CD14-positive monocyte (primary cell): ENCODE measurements at regions not wholly inside any gene's neighbourhood (a gene's known extent, or its start where the extent isn't known, plus 50 kb on each side); places are given as distances from the start of the nearest gene placed in this dataset.

ENCODE experiments used
- DNase-seq, 3 donors: peaks; one replicate each; pipeline ENCODE4 v3.0.0-alpha.2; 2011 to 2022
- H2AFZ ChIP-seq: 2 replicates; pipeline ENCODE4 v1.6.0; 2012; ENCODE audit warnings: mild to moderate bottlenecking, low read depth, low read length, inconsistent platforms; ENCODE audit not compliant: insufficient read depth, poor library complexity, severe bottlenecking
- H3K27ac ChIP-seq, 2 donors: 1 replicate in 1 of 2; 2 replicates in 1 of 2; pipeline ENCODE4 v1.5.1; 2012 to 2013; ENCODE audit warnings: low read length in 2 of 2, control low read depth in 1 of 2, inconsistent platforms in 1 of 2, low read depth in 1 of 2, mild to moderate bottlenecking in 1 of 2
- H3K27me3 ChIP-seq, 2 donors: one replicate each; pipeline versions ENCODE4 v1.6.0 to v1.6.1; 2011 to 2013; ENCODE audit warnings: low read length in 2 of 2; ENCODE audit not compliant: control insufficient read depth in 2 of 2, insufficient read depth in 2 of 2
- H3K36me3 ChIP-seq, 2 donors: replicated peaks in 1 of 2; 1 replicate in 1 of 2; 2 replicates in 1 of 2; pipeline versions ENCODE4 v1.5.1 to v1.6.1; 2012 to 2013; ENCODE audit warnings: low read length in 2 of 2, control low read depth in 1 of 2, inconsistent platforms in 1 of 2, mild to moderate bottlenecking in 1 of 2; ENCODE audit not compliant: insufficient read depth in 2 of 2, control insufficient read depth in 1 of 2
- H3K4me1 ChIP-seq, 2 donors: 1 replicate in 1 of 2; 2 replicates in 1 of 2; pipeline versions ENCODE4 v1.5.1 to v1.6.1; 2012 to 2013; ENCODE audit warnings: low read length in 2 of 2, control low read depth in 1 of 2, inconsistent platforms in 1 of 2, mild to moderate bottlenecking in 1 of 2, moderate library complexity in 1 of 2; ENCODE audit not compliant: insufficient read depth in 2 of 2, control insufficient read depth in 1 of 2
- H3K4me2 ChIP-seq: replicated peaks from 2 replicates; pipeline ENCODE3; 2012; ENCODE audit warnings: low read length, moderate library complexity, mild to moderate bottlenecking; ENCODE audit not compliant: poor library complexity, severe bottlenecking; ENCODE audit errors: extremely low read depth
- H3K4me3 ChIP-seq, 3 experiments: fragments of 200-600 bp in 1 of 3; sonication (generic) in 1 of 3; replicated peaks in 1 of 3; 1 replicate in 2 of 3; 2 replicates in 1 of 3; pipeline ENCODE4 v1.5.1; 2011 to 2013; ENCODE audit warnings: low read length in 3 of 3, mild to moderate bottlenecking in 3 of 3, control low read depth in 2 of 3, low read depth in 2 of 3, inconsistent platforms in 1 of 3, moderate library complexity in 1 of 3
- H3K79me2 ChIP-seq: 2 replicates; pipeline ENCODE4 v1.6.0; 2012; ENCODE audit warnings: mild to moderate bottlenecking, control low read depth, inconsistent platforms, low read length, moderate library complexity; ENCODE audit not compliant: insufficient read depth
- H3K9ac ChIP-seq: 2 replicates; pipeline ENCODE4 v1.6.0; 2017; ENCODE audit warnings: low read length, mild to moderate bottlenecking; ENCODE audit not compliant: insufficient read depth, poor library complexity, severe bottlenecking
- H3K9me3 ChIP-seq, 2 donors: replicated peaks in 1 of 2; 1 replicate in 1 of 2; 2 replicates in 1 of 2; pipeline versions ENCODE4 v1.5.1 to v1.6.1; 2012 to 2013; ENCODE audit warnings: low read length in 2 of 2, control low read depth in 1 of 2; ENCODE audit not compliant: control insufficient read depth in 1 of 2, insufficient read depth in 1 of 2
- H4K20me1 ChIP-seq: 2 replicates; pipeline ENCODE4 v1.6.0; 2012; ENCODE audit warnings: mild to moderate bottlenecking, low read length, control low read depth, moderate library complexity; ENCODE audit not compliant: insufficient read depth
- H3K27ac Mint-ChIP-seq, 7 donors: one replicate each; pipeline ENCODE4 v1.8.0; 2020; ENCODE audit warnings: mild to moderate bottlenecking in 7 of 7, mixed read lengths in 7 of 7, moderate library complexity in 6 of 7, inconsistent platforms in 2 of 7
- H3K27me3 Mint-ChIP-seq, 3 donors: one replicate each; pipeline ENCODE4 v1.8.0; 2021 to 2022; ENCODE audit warnings: low read depth in 3 of 3, mild to moderate bottlenecking in 3 of 3, mixed read lengths in 3 of 3, moderate library complexity in 3 of 3, inconsistent platforms in 1 of 3
- H3K36me3 Mint-ChIP-seq, 2 donors: one replicate each; pipeline ENCODE4 v1.8.0; 2020; ENCODE audit warnings: mixed read lengths in 2 of 2, inconsistent platforms in 1 of 2, mild to moderate bottlenecking in 1 of 2
- H3K4me1 Mint-ChIP-seq: one replicate; pipeline ENCODE4 v1.8.0; 2020; ENCODE audit warnings: mild to moderate bottlenecking, mixed read lengths
- H3K4me3 Mint-ChIP-seq, 2 donors: one replicate each; pipeline ENCODE4 v1.8.0; 2020; ENCODE audit warnings: mild to moderate bottlenecking in 2 of 2, mixed read lengths in 2 of 2, moderate library complexity in 1 of 2
- H3K9me3 Mint-ChIP-seq, 7 donors: one replicate each; pipeline ENCODE4 v1.8.0; 2020 to 2022; ENCODE audit warnings: mixed read lengths in 7 of 7, mild to moderate bottlenecking in 6 of 7, moderate library complexity in 6 of 7, inconsistent platforms in 2 of 7
- WGBS: methylation state at CpG from one replicate; pipeline ENCODE4 v1.1.5; 2013; ENCODE audit warnings: missing lambda C conversion rate; ENCODE audit not compliant: insufficient coverage; 5-methylcytosine and 5-hydroxymethylcytosine counted together
- intact Hi-C, 2 donors: fragments of 100-400 bp; cut with micrococcal nuclease; formaldehyde crosslinking; loops; one replicate each; pipeline versions ENCODE4 v1.15.0 to v1.15.1; 2023
- TF ChIP-seq, protein P1 (sequence below): fragments of 200-600 bp; IDR thresholded peaks from one replicate; pipeline ENCODE4 v1.8.0; 2022; ENCODE audit warnings: antibody characterized with exemption, mild to moderate bottlenecking

DNA sequence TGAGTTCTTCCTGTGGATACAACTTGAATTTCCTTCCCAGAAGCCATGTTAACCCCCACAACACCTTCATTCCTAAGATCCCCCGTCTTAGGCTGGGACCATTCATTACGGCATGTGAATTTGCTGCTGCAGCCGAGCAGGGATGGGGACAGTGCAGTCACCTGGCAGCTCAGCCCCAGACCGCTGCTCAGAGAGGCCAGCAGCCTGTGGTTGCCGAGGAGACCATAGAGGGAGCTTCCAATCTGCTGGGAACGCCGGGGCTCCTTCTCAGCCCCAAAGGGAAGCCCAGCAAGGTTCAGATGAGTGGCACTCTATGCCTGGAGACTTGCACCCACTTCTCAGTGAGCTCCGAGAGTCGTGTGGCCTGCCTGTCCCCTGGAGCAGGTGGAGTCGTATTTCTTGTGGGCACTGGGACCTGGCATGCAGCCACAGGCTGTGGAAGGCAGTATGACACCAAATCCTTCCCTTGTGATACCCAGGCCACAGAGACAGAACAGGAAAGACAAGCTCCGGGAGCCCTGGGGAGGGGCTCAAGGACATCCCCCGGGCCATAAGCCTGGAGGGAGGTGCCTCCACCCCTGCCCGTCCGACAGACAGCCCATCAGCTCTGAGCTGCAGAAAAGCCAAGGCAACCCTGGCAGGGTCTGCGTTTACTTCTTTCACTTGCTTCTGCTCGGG is 167.3 kb downstream of the FAM43A start:
- Mint-ChIP-seq H3K4me3 (no peak overlapping the region), H3K4me1 (peaks cover 21% of the 10 kb centered on the region), H3K36me3 (no peaks in the 10 kb centered on the region), H3K27me3 (peaks cover 0 to 5% (median 3%) of the 10 kb centered on the region in 3 donors), H3K27ac (peak overlapping the region in 1 of 7 donors; percentile 42), H3K9me3 (peaks cover 0 to 2% (median 0%) of the 10 kb centered on the region in 7 donors)
- no peak for DNase-seq
- H3K4me3 ChIP-seq = no peak overlapping the region
- no peaks in the 10 kb centered on the region for H4K20me1 ChIP-seq
- no peaks in the 10 kb centered on the region for H3K79me2 ChIP-seq
- H3K27ac ChIP-seq = no peak overlapping the region
- 55% methylated on average over 12 of the region's 16 CpGs for WGBS
- H3K4me2 ChIP-seq = no peak overlapping the region
- no peak overlapping the region for H2AFZ ChIP-seq
- H3K27me3 ChIP-seq = no peaks in the 10 kb centered on the region
- H3K9me3 ChIP-seq = no peaks in the 10 kb centered on the region
- H3K4me1 ChIP-seq = peaks cover 17 to 19% of the 10 kb centered on the region in 2 donors
- H3K36me3 ChIP-seq = no peaks in the 10 kb centered on the region
- H3K9ac ChIP-seq = no peak overlapping the region
- TF ChIP-seq, protein P1, sequence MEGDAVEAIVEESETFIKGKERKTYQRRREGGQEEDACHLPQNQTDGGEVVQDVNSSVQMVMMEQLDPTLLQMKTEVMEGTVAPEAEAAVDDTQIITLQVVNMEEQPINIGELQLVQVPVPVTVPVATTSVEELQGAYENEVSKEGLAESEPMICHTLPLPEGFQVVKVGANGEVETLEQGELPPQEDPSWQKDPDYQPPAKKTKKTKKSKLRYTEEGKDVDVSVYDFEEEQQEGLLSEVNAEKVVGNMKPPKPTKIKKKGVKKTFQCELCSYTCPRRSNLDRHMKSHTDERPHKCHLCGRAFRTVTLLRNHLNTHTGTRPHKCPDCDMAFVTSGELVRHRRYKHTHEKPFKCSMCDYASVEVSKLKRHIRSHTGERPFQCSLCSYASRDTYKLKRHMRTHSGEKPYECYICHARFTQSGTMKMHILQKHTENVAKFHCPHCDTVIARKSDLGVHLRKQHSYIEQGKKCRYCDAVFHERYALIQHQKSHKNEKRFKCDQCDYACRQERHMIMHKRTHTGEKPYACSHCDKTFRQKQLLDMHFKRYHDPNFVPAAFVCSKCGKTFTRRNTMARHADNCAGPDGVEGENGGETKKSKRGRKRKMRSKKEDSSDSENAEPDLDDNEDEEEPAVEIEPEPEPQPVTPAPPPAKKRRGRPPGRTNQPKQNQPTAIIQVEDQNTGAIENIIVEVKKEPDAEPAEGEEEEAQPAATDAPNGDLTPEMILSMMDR = no peak
- intact Hi-C loops = loop anchor here in 1 of 2 donors (10.0 kb wide), 1 partner anchor 168 kb away; the partner anchor contains the start of gene FAM43A

DNA sequence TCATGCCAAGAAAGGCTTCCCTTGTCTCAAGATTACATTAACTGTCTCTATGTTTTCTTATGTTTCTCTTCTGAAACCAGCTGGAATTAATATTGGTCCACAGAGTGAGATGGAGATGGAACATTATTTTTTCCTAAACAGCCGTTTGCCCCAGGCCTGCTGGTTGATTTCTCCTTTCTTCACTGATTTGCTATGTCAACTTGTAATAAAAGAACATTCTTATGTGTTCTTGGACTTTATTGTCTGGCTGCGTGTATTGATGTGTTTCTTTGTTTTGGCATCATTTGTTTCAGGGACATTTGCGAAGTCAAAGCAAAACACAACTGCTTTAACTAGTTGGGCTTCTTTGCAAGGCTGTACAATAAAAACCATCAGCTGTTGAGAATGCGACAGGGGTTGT is 168.5 kb downstream of the FAM43A start:
- no peak overlapping the region for H3K9ac ChIP-seq
- no peaks in the 10 kb centered on the region for H3K27me3 ChIP-seq
- intact Hi-C loops = loop anchor here in 1 of 2 donors (10.0 kb wide), 1 partner anchor 169 kb away; the partner anchor contains the start of gene FAM43A
- peak overlapping the region in 3 of 7 donors; percentile 33 to 72 (median 66) for H3K27ac Mint-ChIP-seq
- WGBS = 100% methylated on average over 1 of the region's 4 CpGs
- H3K27ac ChIP-seq = no peak overlapping the region
- H3K4me1 Mint-ChIP-seq = peaks cover 21% of the 10 kb centered on the region
- no peaks in the 10 kb centered on the region for H4K20me1 ChIP-seq
- H3K4me3 ChIP-seq = no peak overlapping the region
- no peaks in the 10 kb centered on the region for H3K36me3 ChIP-seq
- H3K9me3 ChIP-seq = no peaks in the 10 kb centered on the region
- no peaks in the 10 kb centered on the region for H3K79me2 ChIP-seq
- peaks cover 17 to 19% of the 10 kb centered on the region in 2 donors for H3K4me1 ChIP-seq
- DNase-seq = no peak
- peaks cover 0 to 2% (median 0%) of the 10 kb centered on the region in 7 donors for H3K9me3 Mint-ChIP-seq
- no peak overlapping the region for H2AFZ ChIP-seq
- TF ChIP-seq, protein P1 = no peak
- peak overlapping the region; percentile 36 for H3K4me2 ChIP-seq
- peaks cover 0 to 5% (median 3%) of the 10 kb centered on the region in 3 donors for H3K27me3 Mint-ChIP-seq
- no peak overlapping the region for H3K4me3 Mint-ChIP-seq
- no peaks in the 10 kb centered on the region for H3K36me3 Mint-ChIP-seq
